NCI-H460 (cell line): ENCODE measurements at regions not wholly inside any gene's neighbourhood (a gene's known extent, or its start where the extent isn't known, plus 50 kb on each side); places are given as distances from the start of the nearest gene placed in this dataset.
"Not testable (repeated sequence)": the region's sequence is repeated elsewhere in the genome, so short reads cannot be mapped to it uniquely, and the experiment has no call there.

Experiments
- DNase-seq: peaks from one replicate; pipeline ENCODE4 v3.0.0-alpha.2; 2016; ENCODE audit warnings: low read depth; ENCODE audit errors: extremely low read depth

DNA sequence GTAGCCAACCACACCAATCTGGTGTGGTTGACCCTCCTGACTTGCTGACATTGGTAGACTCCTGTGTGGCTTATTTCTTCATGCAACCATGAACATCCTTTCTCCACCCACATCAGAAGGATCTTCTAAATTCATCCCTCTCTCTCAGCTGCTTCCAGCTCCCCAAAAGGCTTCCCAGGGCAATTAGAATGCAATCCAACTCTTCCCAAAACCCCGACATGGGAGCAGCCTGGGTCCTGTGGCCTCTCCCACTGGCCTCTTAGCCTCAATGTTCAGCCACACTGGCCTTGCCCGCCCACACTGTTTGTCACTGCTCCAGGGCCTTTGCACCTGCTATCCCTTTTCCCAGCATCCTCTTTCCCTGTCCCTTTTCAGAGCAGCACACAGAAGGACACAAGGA lies 199.8 kb upstream of the SGCG start:
- DNase-seq, result no peak

DNA sequence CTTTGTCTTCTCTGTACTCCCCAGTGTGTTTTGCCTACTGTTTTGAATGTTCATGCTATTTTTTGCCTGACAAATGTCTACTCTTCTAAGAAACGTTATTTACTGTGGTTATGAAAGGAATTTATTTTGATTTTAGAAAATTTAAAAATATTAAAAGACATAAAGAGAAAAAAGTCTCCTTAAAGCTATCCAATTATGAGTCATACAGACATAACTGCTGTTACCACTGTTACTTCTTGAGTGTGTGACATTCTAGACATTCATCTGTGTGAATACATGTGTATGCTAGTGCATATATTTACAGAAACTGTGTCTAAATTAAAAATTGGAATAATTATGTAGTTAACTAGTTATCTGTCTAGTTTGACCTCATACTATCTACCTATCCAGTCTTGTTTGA lies 187.6 kb upstream of the SGCG start:
- DNase-seq, result no peak

DNA sequence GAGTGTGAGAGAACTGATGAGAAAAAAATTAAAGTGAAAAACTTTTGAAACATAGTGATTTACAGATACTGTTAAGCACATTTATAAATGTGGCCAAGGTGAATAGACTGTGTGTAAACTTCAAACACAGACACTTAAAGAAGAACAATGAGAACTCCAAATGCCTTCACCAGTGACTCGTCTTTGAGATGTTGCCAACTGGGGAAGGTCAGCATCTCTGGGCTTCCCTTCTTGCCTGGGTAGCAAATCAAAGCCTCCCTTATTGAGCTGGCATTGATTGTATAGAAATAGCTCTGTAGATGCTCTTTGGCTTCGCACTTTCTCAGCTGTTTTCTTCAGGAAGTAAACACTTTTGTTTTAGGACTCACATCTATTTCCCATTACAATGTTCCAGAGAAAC lies 177.3 kb upstream of the SGCG start:
- no peak for DNase-seq

DNA sequence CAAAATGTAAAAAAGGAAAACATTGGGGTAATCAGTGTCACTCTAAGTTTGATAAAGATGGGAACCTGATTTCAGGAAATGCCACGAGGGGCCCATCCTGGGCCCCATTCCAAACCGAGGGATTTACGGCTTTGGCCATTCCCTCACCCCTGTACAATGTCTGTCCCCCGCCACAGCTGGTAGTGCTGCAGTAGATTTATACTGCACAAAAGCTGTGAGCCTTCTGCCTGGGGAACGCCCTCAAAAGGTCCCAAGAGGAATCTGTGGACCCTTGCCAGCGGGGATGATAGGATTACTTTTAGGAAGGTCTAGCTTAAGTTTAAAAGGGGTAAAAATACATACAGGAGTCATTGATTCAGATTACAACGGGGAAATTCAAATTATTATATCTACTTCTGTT lies 173.4 kb upstream of the SGCG start:
- no peak for DNase-seq

DNA sequence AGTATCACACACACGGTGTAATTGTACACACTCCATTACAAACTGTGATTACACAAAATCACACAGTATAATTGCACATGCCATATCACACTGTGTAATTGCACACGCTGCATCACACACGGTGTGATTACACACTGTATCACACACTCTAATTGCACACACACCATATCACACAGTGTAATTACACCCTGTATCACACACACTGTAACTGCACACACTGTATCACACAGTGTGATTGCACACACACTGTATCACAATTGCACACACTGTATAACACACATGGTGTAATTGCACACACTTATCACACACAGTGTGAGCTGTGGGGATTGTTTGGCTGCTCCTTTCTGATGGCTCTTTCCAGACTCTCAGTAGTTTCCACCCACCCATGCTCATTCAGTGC lies 162.6 kb upstream of the SGCG start:
- no peak for DNase-seq

DNA sequence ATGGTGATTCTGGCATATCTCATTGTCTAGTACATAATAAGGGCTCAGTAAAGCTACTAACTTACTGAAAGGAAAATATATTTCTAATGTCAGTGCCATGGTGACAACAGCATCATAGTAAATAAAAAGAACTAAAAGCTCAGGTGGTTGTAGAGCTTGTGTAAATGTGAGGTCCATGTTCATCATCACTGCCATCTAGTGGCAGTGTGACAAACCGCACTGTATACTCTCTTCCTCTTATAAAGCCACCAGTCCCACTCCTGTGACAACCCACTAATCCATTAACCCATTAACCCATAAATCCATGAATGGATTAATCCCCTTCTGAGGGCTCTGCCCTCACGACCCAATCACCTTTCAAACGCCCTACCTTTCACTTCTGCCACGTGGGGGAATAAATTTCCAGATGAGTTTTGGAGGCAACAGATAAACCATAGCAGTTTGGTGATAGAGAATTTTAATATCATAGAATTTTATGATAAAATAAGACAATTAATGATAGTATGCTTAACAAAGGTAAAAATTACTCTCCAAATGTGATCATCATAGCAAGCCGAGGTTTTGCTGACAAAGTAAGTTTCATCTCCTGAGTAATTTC lies 160.4 kb upstream of the SGCG start:
- peak; percentile 40 for DNase-seq

DNA sequence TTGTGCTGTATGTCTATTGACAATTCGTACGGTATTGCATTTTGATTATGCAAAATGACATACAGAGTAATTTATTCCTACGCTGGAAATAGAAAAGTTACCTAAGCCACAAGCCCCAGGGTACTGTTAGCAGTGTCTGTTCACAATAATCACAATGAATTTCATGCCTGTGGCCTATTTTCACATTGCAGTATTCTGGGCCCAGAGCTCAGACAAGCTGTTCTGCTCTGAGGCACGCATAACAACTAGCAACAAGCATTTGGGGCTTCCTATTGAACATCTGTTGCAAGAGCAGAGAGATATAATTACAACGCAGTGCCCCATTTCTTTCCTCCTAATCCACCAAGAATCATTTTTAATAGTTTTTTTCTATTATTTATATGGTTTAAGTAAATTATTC lies 158.9 kb upstream of the SGCG start:
- no peak for DNase-seq

DNA sequence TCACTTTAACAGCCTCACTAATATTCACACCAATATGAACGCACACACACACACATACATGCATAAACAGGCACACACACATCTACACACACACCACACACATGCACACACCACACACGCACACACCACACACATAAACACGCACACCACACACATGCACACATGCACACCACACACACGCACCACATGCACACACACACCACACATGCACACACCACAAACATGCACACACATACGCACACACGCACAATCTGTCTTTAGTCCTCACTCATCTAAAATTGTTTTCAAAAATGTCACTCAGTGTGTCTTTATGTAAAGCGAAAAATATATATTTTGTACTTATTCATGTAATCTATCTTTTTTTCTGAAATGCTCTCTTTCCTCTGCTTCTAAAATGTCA lies 158.1 kb upstream of the SGCG start:
- no peak for DNase-seq

DNA sequence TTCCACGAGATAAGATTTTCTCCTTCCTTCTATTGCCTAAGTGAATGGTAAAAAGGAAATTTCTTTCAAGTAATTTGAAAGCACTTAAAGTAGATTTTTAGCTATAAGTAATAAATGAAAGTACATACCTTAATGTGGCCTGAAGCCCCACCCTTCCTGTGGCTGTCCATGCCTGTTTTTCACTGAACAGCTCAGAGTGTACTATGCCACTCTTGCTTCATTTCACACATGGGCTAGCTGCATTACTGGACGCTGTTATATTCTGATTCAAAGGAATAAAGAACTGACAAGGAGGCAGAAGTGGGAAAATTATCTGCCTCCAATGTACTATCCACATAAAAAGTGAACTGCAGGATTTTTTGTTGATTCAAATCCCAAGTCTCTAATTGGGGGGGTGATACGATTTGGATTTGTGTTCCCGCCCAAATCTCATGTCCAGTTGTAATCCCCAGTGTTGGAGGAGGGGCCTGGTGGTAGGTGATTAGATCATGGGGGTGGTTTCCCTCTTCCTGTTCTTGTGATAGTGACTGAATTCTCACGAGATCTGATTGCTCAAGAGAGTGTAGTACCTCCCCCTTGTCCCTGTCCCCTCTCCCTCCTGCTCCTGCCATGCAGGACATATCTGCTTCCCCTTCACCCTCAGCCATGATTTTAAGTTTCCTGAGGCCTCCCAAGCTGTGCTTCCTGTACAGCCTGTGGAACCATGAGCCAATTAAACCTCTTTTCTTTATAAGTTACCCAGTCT lies 154.7 kb upstream of the SGCG start:
- DNase-seq, result no peak

DNA sequence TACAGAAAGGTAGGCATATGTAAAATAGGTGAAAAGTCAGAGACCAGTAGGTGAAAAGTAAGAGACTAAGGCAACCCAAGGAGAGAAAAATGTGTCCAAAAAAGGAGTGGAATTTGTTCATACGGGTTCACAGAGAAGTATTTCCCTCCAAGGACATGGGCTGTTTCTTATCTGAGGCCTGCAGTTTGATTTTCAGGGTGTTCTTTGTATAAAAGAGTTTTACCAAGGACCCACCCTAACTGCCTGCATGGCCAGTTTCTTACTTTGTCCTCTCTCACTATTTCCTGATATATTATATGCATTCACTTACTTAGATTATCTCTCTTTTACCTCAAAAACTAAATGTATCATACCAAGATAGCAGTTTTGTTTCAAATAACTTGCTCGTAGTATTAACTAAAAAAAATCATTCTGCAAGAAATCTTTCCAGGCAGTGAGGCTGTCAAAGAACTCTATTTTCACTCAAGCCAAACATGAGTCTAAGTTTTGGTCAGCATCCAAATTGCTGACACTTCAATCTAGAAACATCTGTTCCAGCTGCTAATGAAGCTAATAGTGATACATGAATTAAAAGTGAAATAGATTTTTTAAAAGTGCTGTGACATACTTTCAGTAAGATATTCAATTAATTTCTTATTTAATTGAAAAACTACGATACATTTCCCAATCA lies 141.4 kb upstream of the SGCG start:
- no peak for DNase-seq

DNA sequence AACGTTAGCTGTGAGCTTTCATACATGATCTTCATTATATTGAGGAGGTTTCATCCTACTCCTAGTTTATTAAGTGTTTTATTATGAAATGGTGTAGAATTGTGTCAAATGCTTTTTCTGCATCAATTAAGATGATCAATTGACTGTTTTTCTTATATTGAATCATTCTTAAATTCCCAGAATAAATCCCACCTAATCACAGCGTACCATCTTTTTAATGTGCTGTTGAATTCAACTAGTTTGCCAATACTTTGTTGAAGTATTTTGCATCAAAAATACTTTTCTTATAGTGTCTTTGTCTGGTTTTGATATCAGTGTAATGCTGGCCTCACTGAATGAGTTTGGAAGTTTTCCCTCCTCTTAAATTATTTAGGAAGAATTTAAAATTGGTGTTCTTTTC lies 138.6 kb upstream of the SGCG start:
- no peak for DNase-seq

DNA sequence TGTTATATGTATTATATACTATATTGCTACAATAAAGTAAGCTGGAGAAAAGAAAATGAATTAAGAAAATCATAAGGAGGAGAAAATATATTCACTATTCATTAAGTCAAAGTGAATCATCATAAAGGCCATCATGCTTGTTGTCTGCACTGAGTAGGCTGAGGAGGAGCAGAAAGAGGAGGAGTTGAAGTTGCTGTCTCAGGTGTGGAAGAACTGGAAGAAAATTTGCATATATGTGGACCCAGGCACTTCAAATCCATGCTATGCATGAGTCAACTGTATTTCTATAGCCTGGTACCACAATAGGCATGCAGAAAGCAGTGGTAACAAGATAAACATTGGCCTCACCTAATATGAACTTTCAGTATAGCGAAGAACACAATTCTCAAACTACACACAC lies 135.9 kb upstream of the SGCG start:
- DNase-seq, result no peak

DNA sequence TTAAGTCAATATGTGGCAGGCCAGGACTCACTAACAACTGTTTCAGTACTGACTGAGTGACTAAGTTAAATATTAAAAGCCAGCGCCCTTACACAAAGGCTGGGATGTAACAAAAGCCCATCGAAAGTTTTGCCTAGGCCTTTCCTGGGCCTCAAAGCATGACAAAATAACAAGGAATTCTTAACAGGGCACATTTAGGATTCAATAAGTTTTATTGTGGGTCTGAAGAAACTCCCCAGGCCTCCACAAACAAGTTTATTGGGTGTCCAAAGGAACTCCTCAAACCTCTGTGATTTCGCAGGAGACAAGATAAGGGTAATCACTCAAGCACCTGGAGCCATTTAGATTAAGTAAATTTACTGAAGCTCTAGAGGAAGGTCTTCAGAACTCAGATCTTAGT lies 130.7 kb upstream of the SGCG start:
- no peak for DNase-seq

DNA sequence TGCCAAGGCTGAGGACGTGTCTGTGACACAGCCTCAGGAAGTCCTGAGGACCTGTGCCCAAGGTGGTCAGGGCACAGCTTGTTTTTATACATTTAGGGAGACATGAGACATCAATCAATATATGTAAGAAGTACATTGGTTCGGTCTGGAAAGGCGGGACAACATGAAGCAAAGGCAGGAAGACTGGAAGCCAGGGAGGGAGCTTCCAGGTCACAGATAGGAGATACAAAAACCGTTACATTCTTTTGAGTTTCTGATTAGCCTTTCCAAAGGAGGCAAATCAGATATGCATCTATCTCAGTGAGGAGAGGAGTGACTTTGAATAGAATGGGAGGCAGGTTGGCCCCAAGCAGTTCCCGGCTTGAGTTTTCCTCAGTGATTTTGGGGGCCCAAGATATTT lies 127.1 kb upstream of the SGCG start:
- DNase-seq, result not testable (repeated sequence)

DNA sequence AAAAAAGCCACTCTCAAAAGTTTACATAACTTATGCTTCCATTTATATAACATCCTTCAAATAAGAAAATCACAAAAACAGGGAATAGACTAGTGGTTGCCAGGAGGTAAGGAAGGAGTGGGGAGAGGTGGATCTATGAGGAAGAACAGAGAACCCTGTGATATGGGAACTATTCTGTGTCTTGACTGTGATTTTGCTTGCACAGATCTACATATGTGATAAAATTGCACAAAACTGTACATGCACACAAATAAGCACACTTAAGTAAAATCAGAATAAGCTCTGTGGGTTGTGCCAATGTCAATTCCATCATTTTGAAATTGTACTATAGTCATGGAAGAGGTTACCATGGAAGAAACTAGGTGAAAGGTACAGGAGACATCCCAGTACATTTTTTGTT lies 121.6 kb upstream of the SGCG start:
- no peak for DNase-seq

DNA sequence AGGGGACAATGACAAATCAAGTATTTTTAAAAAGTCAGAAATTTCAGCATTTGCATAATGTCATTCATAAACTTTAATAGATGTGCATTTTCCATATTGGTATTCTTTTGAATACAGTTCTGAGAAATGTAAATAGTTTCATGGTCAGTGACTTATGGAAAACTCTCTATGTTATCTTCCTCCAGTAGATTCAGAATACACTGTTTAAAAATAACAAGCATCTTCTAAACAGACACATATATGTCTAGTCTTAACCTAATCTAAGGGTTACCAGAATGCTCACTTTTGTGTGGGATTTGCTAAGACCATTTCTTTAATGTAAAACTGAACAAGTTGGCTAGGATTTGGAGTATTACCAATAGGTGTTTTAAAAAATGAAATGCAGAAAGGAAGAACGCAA lies 119.8 kb upstream of the SGCG start:
- no peak for DNase-seq

DNA sequence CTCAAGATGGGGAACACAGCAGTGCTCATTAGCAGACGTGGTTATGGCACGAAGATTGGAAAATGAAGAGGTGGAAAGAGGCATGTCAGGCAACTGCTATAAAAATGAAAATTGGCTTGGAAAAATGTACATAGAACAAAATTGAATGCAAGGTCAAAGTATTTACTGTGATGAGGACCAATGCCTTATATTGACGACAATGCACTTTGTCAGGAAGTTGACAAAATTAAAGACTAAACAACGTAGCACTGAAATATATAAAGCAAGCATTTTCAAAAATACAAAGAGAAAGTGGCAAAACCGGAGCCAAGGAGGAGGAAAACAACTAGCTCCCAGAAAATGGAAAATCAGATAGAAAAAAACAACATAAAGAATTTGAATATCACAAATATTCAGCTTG lies 113.7 kb upstream of the SGCG start:
- no peak for DNase-seq

DNA sequence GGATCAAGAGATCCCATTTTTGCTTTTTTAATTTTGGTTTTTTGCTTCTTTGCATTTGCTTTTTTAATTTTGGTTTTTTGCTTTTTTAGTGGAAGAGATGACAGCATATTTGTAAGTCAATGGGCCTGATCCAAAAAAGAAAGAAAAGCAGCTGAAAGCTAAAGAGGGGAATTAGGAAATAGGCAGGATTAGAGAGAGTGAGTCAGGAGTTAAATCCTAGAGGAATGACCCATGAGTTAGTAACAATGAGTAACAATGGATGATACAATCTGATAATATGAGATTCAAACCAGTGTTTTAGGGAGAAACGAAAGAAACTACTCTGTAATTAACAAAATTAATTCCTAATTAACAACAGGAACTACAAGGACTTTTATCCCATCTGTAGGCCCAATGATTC lies 111.2 kb upstream of the SGCG start:
- DNase-seq, result no peak

DNA sequence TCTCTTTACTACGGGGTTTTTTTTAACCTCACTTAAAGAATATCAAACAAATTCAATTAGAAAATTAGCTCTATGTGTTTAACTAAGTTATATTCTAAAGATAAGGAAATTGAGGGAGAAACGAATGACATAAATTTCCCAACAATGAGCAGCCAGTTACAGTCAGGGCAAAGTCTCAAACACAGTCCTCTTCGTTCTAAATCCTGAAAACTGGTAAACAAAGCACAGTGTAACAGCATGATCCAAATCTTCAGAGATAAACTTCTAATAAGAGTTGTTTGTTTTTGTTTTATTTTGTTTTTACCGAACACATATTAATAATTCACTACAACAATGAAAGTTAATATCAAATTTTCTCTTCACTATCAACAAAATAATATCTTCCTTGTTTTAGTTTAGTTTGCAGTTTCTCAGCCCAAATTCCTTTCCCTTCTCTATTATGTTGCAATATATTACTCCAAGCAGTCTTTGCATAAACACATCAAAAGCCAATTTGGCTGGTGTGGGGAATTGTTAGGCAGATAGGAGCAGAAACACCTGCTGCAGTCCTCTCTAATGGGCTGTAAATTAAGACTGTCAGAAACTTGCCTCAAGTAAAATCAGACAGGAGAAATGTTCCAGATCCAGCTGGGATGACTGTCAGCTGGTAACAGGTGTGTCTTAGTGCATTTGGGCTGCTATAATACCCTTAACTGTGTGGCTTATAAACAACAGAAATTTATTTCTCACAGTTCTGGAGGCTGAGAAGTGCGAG lies 106.5 kb upstream of the SGCG start:
- DNase-seq, result no peak

DNA sequence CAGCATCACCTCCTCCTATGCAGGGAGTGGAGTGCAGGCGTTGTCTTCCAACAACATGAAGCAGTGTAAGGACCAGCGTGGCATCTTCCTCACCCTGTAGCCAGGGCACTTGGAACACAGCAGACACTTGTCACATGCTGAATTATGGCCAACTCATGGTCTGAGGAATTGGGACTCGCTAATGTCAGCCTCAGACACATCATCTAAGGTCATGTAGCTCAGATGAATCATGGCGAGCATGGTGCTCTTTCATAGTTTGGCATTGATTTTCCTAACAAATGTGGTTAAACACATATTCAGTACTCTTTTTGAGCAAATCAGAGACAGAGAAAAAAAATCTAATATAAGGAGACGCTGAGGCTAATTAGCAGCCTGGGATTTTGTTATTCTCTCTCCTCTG lies 99.6 kb upstream of the SGCG start:
- no peak for DNase-seq

DNA sequence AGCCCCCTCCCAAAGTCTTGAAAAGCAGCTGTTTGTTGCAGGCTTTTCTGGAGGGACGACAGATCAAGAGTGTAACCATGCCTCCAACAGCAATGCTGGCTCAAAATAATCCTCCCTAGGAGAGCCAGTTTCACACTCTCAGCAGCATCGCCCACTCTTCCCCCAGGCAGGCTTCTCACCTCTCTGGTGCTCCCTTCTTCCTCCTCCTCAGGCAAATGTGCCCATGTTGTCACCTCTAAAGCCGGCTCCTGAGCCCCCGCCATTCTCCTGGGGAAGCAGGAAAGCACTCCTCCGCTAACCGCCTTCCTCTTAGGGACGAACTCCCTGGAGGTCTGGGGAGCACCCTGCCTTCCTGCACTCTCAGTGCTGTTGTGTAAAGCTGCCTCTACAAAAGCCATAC lies 98.9 kb upstream of the SGCG start:
- no peak for DNase-seq
